ENCODE measurements at regions not wholly inside any gene's neighbourhood (a gene's known extent, or its start where the extent isn't known, plus 50 kb on each side); places are given as distances from the start of the nearest gene placed in this dataset.

- Histone ChIP-seq H3K27ac (ENCODE audit: low read depth, low read length) (no peak overlapping the region), H3K36me3 (ENCODE audit: control insufficient read depth, insufficient read depth, low read length) (no peaks in the 10 kb centered on the region), H3K4me1 (ENCODE audit: control insufficient read depth, insufficient read depth, low read length) (no peaks in the 10 kb centered on the region), H3K27me3 (ENCODE audit: control insufficient read depth, insufficient read depth, low read length) (no peaks in the 10 kb centered on the region), H3K9ac (ENCODE audit: low read length) (no peak overlapping the region), H3K4me3 (ENCODE audit: low read length) (no peak overlapping the region)
These were observed 58.7 kb upstream of the PRMT8 start for GRCh38 chr12:3432176-3432742.

DNA sequence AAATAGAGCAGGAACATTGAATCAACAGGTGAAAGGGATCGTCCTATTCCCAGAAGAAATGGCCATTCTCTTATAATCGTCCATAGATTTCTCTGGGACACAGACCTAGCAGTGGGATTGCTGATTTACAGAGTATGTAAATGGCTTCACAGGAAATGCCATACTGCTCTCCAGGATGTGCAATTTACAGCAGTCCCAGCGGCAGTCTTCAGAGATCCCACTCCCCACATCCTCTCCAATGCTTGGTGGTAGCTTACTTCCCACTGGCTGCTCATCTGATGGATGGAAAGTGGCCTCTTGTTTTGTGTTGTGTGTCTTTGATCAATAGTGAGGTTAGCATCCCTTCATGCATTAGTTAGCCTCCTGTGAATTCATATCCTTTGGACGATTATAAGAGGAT, 58.1 kb upstream of the PRMT8 start:
- Histone ChIP-seq H3K27ac (ENCODE audit: low read depth, low read length) (no peak overlapping the region), H3K27me3 (ENCODE audit: control insufficient read depth, insufficient read depth, low read length) (no peaks in the 10 kb centered on the region), H3K36me3 (ENCODE audit: control insufficient read depth, insufficient read depth, low read length) (no peaks in the 10 kb centered on the region), H3K9ac (ENCODE audit: low read length) (no peak overlapping the region), H3K4me3 (ENCODE audit: low read length) (no peak overlapping the region), H3K4me1 (ENCODE audit: control insufficient read depth, insufficient read depth, low read length) (no peaks in the 10 kb centered on the region)

GRCh38 chr12:3436461-3437065, 54.4 kb upstream of the PRMT8 start:
- Histone ChIP-seq H3K36me3 (ENCODE audit: control insufficient read depth, insufficient read depth, low read length) (no peaks in the 10 kb centered on the region), H3K4me1 (ENCODE audit: control insufficient read depth, insufficient read depth, low read length) (no peaks in the 10 kb centered on the region), H3K4me3 (ENCODE audit: low read length) (no peak overlapping the region), H3K9ac (ENCODE audit: low read length) (no peak overlapping the region), H3K27me3 (ENCODE audit: control insufficient read depth, insufficient read depth, low read length) (no peaks in the 10 kb centered on the region), H3K27ac (ENCODE audit: low read depth, low read length) (no peak overlapping the region)

DNA sequence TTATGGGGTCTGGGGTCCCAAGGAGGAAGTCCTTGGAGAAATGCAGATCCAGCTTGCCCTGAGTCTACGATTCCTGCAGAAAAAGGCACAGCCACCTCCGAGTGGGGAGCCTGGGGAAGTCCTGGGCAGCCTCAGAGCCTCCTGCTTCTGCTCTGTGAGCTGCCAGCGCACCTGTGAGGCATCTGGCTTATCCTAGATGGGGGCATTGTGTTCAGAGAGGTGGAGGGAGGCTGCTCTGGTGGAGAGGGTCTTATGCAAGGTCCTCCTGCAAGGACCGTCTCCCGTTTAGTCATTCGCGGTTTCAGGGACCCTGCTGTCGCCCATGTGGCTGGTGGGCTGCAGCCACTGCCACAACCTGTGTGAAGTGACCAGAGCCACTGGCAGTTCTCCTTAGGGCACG, 53.0 kb upstream of the PRMT8 start:
- no peak overlapping the region for H3K4me3 ChIP-seq (ENCODE audit: low read length)
- H3K27ac ChIP-seq (ENCODE audit: low read depth, low read length), result no peak overlapping the region
- no peak overlapping the region for H3K9ac ChIP-seq (ENCODE audit: low read length)
- H3K27me3 ChIP-seq (ENCODE audit: control insufficient read depth, insufficient read depth, low read length), result no peaks in the 10 kb centered on the region
- no peaks in the 10 kb centered on the region for H3K36me3 ChIP-seq (ENCODE audit: control insufficient read depth, insufficient read depth, low read length)
- no peaks in the 10 kb centered on the region for H3K4me1 ChIP-seq (ENCODE audit: control insufficient read depth, insufficient read depth, low read length)

DNA sequence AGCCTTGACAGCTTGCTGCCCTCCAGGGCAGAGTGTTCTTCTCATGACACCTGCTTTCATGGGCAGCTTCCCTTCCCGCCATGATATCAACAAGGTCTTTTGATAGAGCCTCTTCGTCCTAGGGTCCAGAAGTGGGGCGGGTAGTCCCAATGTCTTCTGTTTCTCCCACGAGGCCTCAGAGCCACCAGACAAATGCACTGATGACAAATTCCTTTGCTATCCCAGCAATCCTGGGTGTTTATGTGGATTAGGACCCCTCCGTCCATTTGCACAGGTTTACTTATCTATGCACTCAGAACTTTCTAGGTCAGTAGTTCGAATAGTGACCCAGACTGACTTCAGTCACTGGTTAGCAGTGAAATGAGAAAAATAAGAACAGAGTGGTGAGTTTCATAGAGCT, 52.6 kb upstream of the PRMT8 start:
- H3K4me3 ChIP-seq (ENCODE audit: low read length), result no peak overlapping the region

More for the DNA sequence above, 52.6 kb upstream of the PRMT8 start:
- Histone ChIP-seq H3K36me3 (ENCODE audit: control insufficient read depth, insufficient read depth, low read length) (no peaks in the 10 kb centered on the region), H3K4me1 (ENCODE audit: control insufficient read depth, insufficient read depth, low read length) (no peaks in the 10 kb centered on the region), H3K27ac (ENCODE audit: low read depth, low read length) (no peak overlapping the region), H3K9ac (ENCODE audit: low read length) (no peak overlapping the region), H3K27me3 (ENCODE audit: control insufficient read depth, insufficient read depth, low read length) (no peaks in the 10 kb centered on the region)
